ENCODE measurements at regions not wholly inside any gene's neighbourhood (a gene's known extent, or its start where the extent isn't known, plus 50 kb on each side); places are given as distances from the start of the nearest gene placed in this dataset.

GRCh38 chr14:61226015-61226654 lies 55.0 kb downstream of the TMEM30B start:
- no peak for DNase-seq
- Mint-ChIP-seq H3K9me3 (no peaks in the 10 kb centered on the region), H3K27me3 (peaks cover 49% of the 10 kb centered on the region), H3K4me3 (no peak overlapping the region), H3K36me3 (ENCODE audit: low read depth) (no peaks in the 10 kb centered on the region), H3K27ac (no peak overlapping the region), H3K4me1 (ENCODE audit: low read depth) (peaks cover 3% of the 10 kb centered on the region)

DNA sequence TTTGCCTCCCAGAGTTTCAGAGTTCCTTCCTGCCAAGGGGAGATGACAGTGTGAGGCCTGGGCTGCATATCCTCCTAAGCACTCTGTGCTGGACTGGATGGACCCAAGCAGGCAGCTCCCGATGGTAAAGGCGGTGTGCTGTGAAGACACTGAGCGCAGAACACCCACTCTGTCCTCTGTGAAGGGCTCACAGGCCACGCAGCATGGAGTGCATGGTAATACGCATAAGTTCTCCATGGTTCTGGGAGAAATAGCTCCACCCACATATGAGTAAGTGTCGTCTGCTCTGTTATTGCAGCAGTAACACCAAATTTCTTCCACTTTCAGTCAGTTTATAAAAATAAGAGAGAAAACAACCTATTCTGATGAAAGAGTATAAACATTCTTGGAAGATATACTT lies 55.8 kb downstream of the TMEM30B start:
- H3K4me3 Mint-ChIP-seq, result no peak overlapping the region
- peaks cover 49% of the 10 kb centered on the region for H3K27me3 Mint-ChIP-seq
- peaks cover 3% of the 10 kb centered on the region for H3K4me1 Mint-ChIP-seq (ENCODE audit: low read depth)
- H3K36me3 Mint-ChIP-seq (ENCODE audit: low read depth), result no peaks in the 10 kb centered on the region
- no peak overlapping the region for H3K27ac Mint-ChIP-seq
- DNase-seq, result no peak
- no peaks in the 10 kb centered on the region for H3K9me3 Mint-ChIP-seq

DNA sequence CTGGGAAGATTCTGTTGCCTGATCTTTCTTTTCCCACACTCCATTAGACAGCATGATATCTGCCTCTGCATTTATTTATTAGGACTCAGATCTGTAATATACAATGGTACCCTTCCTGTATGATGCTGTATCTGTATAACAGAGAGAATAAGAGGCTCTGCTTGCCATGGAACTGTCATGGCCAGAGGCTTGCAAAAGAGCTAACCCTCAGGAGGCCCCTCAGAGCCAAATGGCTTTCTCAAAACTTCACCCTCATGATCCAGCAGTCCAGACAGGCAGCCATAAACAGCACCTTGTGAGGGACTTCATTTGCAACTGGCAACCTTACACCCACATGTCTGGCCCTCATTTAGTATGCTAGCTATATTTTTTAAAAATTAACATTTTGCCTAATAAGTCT lies 57.6 kb downstream of the TMEM30B start:
- H3K9me3 Mint-ChIP-seq, result no peaks in the 10 kb centered on the region

DNA sequence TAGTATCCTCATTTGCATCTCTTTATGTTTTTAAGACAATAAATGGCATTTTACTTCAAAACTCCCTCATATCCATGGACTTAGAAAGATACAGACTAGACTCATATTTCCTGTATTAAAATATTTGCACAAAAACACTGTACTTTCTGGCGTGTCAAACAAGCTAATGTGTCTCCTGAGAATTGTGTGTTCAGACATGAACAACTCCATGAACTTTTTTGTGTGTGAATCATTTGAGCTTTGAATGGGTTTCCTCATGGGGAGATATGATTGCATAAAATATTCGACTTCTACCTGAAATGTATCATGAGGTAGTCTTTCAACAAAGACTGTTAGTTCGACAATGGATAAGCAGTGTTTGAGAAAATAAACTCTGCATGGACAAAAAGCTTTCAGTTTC lies 58.8 kb downstream of the TMEM30B start:
- no peaks in the 10 kb centered on the region for H3K9me3 Mint-ChIP-seq
- no peak for DNase-seq
- no peak overlapping the region for H3K4me3 Mint-ChIP-seq
- peaks cover 55% of the 10 kb centered on the region for H3K27me3 Mint-ChIP-seq
- no peak overlapping the region for H3K27ac Mint-ChIP-seq
- H3K36me3 Mint-ChIP-seq (ENCODE audit: low read depth), result no peaks in the 10 kb centered on the region
- H3K4me1 Mint-ChIP-seq (ENCODE audit: low read depth), result peaks cover 5% of the 10 kb centered on the region

More for the DNA sequence above, 57.6 kb downstream of the TMEM30B start:
- no peak overlapping the region for H3K4me3 Mint-ChIP-seq
- H3K36me3 Mint-ChIP-seq (ENCODE audit: low read depth), result no peaks in the 10 kb centered on the region
- no peak overlapping the region for H3K27ac Mint-ChIP-seq
- DNase-seq, result no peak
- H3K27me3 Mint-ChIP-seq, result peaks cover 52% of the 10 kb centered on the region
- H3K4me1 Mint-ChIP-seq (ENCODE audit: low read depth), result peaks cover 5% of the 10 kb centered on the region

- DNase-seq, result no peak
- H3K4me3 Mint-ChIP-seq, result no peak overlapping the region
- peaks cover 55% of the 10 kb centered on the region for H3K27me3 Mint-ChIP-seq
- peaks cover 5% of the 10 kb centered on the region for H3K4me1 Mint-ChIP-seq (ENCODE audit: low read depth)
- H3K9me3 Mint-ChIP-seq, result no peaks in the 10 kb centered on the region
- no peak overlapping the region for H3K27ac Mint-ChIP-seq
- no peaks in the 10 kb centered on the region for H3K36me3 Mint-ChIP-seq (ENCODE audit: low read depth)
Measured at GRCh38 chr14:61221906-61222305, 59.2 kb downstream of the TMEM30B start.

DNA sequence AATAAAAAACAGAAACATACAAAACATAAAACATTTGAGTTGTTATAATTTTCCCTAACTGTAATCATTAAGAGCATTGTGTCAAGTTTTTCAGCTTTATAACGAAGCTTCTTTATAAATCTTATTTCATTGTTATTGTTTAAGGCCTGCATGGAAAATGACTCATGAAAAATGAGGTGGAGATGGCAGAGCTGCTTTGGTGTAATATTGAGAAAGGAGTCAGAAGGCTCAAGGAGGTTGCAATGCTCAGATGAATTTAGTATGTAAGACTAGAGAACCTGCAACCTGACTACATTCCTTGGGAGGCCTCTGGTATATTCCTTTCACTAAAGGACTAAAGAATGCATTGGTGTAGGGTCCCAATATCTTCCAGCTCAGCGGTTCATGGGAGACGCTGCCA lies 61.5 kb downstream of the TMEM30B start:
- no peaks in the 10 kb centered on the region for H3K9me3 Mint-ChIP-seq
- peaks cover 52% of the 10 kb centered on the region for H3K27me3 Mint-ChIP-seq
- no peak overlapping the region for H3K27ac Mint-ChIP-seq
- no peaks in the 10 kb centered on the region for H3K36me3 Mint-ChIP-seq (ENCODE audit: low read depth)
- no peak overlapping the region for H3K4me3 Mint-ChIP-seq
- peaks cover 4% of the 10 kb centered on the region for H3K4me1 Mint-ChIP-seq (ENCODE audit: low read depth)
- no peak for DNase-seq

DNA sequence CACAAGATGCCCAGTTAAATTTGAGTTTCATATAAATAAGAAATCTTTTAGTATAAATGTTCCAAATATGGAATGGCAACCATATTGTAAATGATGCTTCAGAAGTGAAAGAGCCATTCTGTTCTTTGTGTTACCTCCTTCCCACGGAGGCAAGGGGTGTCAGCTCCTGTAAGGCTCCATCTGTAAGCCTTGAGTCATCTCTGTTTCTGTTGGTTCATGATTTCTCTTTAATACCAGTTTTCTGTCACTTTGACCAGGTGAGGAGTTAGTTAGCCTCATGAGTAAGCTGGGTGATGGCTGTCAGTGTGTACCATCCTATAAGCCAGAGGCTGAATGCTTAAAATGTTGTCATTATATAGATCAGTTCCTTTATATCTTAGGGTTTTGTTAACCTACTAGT lies 61.9 kb downstream of the TMEM30B start:
- H3K27ac Mint-ChIP-seq, result no peak overlapping the region
- H3K36me3 Mint-ChIP-seq (ENCODE audit: low read depth), result no peaks in the 10 kb centered on the region
- no peaks in the 10 kb centered on the region for H3K9me3 Mint-ChIP-seq
- H3K27me3 Mint-ChIP-seq, result peaks cover 49% of the 10 kb centered on the region
- peaks cover 4% of the 10 kb centered on the region for H3K4me1 Mint-ChIP-seq (ENCODE audit: low read depth)
- DNase-seq, result no peak
- H3K4me3 Mint-ChIP-seq, result no peak overlapping the region

- Mint-ChIP-seq H3K4me3 (no peak overlapping the region), H3K27ac (no peak overlapping the region), H3K4me1 (ENCODE audit: low read depth) (peaks cover 4% of the 10 kb centered on the region), H3K27me3 (peaks cover 51% of the 10 kb centered on the region), H3K36me3 (ENCODE audit: low read depth) (no peaks in the 10 kb centered on the region), H3K9me3 (no peaks in the 10 kb centered on the region)
- DNase-seq, result no peak
Measured at GRCh38 chr14:61218767-61219166, 62.4 kb downstream of the TMEM30B start.

GRCh38 chr14:61218157-61218556 lies 63.0 kb downstream of the TMEM30B start:
- no peak overlapping the region for H3K4me3 Mint-ChIP-seq
- no peak for DNase-seq
- peaks cover 49% of the 10 kb centered on the region for H3K27me3 Mint-ChIP-seq
- H3K9me3 Mint-ChIP-seq, result no peaks in the 10 kb centered on the region
- H3K27ac Mint-ChIP-seq, result no peak overlapping the region
- H3K4me1 Mint-ChIP-seq (ENCODE audit: low read depth), result peaks cover 4% of the 10 kb centered on the region
- no peaks in the 10 kb centered on the region for H3K36me3 Mint-ChIP-seq (ENCODE audit: low read depth)

GRCh38 chr14:61217516-61217915 lies 63.6 kb downstream of the TMEM30B start:
- no peak for DNase-seq
- Mint-ChIP-seq H3K36me3 (ENCODE audit: low read depth) (no peaks in the 10 kb centered on the region), H3K9me3 (no peaks in the 10 kb centered on the region), H3K4me1 (ENCODE audit: low read depth) (peaks cover 4% of the 10 kb centered on the region), H3K27ac (no peak overlapping the region), H3K4me3 (no peak overlapping the region), H3K27me3 (peaks cover 45% of the 10 kb centered on the region)

- Mint-ChIP-seq H3K9me3 (no peaks in the 10 kb centered on the region), H3K27me3 (peaks cover 38% of the 10 kb centered on the region), H3K36me3 (ENCODE audit: low read depth) (no peaks in the 10 kb centered on the region), H3K4me3 (no peak overlapping the region), H3K27ac (no peak overlapping the region), H3K4me1 (ENCODE audit: low read depth) (peaks cover 4% of the 10 kb centered on the region)
- DNase-seq, result no peak
Measured at GRCh38 chr14:61215222-61216020, 65.7 kb downstream of the TMEM30B start.

GRCh38 chr14:61213920-61214319 lies 67.2 kb downstream of the TMEM30B start:
- no peak for DNase-seq
- Mint-ChIP-seq H3K4me1 (ENCODE audit: low read depth) (peaks cover 2% of the 10 kb centered on the region), H3K27me3 (peaks cover 31% of the 10 kb centered on the region), H3K27ac (no peak overlapping the region), H3K9me3 (no peaks in the 10 kb centered on the region), H3K36me3 (ENCODE audit: low read depth) (no peaks in the 10 kb centered on the region), H3K4me3 (no peak overlapping the region)

GRCh38 chr14:61213191-61213621 lies 67.9 kb downstream of the TMEM30B start:
- no peak for DNase-seq
- peaks cover 2% of the 10 kb centered on the region for H3K4me1 Mint-ChIP-seq (ENCODE audit: low read depth)
- no peak overlapping the region for H3K4me3 Mint-ChIP-seq
- H3K27me3 Mint-ChIP-seq, result peaks cover 25% of the 10 kb centered on the region
- H3K36me3 Mint-ChIP-seq (ENCODE audit: low read depth), result no peaks in the 10 kb centered on the region
- H3K27ac Mint-ChIP-seq, result no peak overlapping the region
- H3K9me3 Mint-ChIP-seq, result no peaks in the 10 kb centered on the region

DNA sequence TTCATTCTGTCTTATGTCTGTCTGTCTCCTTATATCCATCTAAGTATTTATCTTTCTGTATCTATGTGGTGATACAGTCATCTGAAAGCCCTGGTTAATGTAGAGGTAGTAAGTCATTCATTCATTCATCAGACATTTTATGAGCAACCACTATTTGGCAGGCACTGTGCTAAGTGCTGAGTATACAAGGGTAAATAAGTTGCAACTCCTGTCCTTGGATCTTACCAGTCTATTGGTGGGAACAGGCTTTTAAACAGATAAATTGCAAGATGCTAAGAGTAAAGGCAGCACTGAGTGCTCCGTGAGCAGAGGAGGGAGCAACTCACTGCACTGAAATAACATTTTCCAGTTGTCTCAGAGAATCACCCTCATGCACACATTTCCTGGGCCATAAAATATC lies 68.6 kb downstream of the TMEM30B start:
- H3K9me3 Mint-ChIP-seq, result no peaks in the 10 kb centered on the region
- no peak for DNase-seq
- peaks cover 2% of the 10 kb centered on the region for H3K4me1 Mint-ChIP-seq (ENCODE audit: low read depth)
- H3K4me3 Mint-ChIP-seq, result no peak overlapping the region
- H3K27me3 Mint-ChIP-seq, result peaks cover 21% of the 10 kb centered on the region
- no peak overlapping the region for H3K27ac Mint-ChIP-seq
- H3K36me3 Mint-ChIP-seq (ENCODE audit: low read depth), result no peaks in the 10 kb centered on the region

- Mint-ChIP-seq H3K4me1 (ENCODE audit: low read depth) (peaks cover 2% of the 10 kb centered on the region), H3K27me3 (peaks cover 21% of the 10 kb centered on the region), H3K36me3 (ENCODE audit: low read depth) (no peaks in the 10 kb centered on the region), H3K4me3 (no peak overlapping the region), H3K27ac (no peak overlapping the region), H3K9me3 (no peaks in the 10 kb centered on the region)
- DNase-seq, result no peak
Measured at GRCh38 chr14:61211476-61212255, 69.5 kb downstream of the TMEM30B start.

Data from activated T-cell treated with anti-CD3 and anti-CD28 coated beads, Interleukin-2, amount 50 U/mL, for 24 hours (primary cell).